ENCODE measurements at regions not wholly inside any gene's neighbourhood (a gene's known extent, or its start where the extent isn't known, plus 50 kb on each side); places are given as distances from the start of the nearest gene placed in this dataset.

DNA sequence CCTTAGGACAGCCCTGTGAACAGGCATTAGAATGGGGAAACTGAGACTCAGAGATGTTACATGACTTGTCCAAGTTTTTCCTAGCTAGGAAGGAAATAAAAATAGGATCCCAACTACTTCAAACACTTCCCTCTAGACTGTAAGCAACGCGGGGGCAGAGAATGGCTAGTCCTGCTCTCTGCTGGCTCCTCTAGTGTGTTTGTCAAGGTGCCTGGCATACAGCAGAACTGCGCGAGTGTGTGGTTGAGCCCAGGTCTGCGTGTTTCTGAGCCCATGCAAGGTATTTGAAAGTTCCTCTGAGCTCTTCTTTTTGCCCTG, 152.5 kb downstream of the MACROH2A1 start:
- H3K27me3 ChIP-seq (ENCODE audit: low read length), result no peaks in the 10 kb centered on the region
- H3K4me3 ChIP-seq (ENCODE audit: insufficient read depth, low read length, poor library complexity, severe bottlenecking), result no peak overlapping the region
- H3F3A ChIP-seq (ENCODE audit: insufficient read depth), result no peaks in the 10 kb centered on the region
- no peaks in the 10 kb centered on the region for H3K9me2 ChIP-seq (replicated peaks; ENCODE audit: insufficient read depth, low read length)
- no peaks in the 10 kb centered on the region for H3K79me2 ChIP-seq (ENCODE audit: insufficient read depth, low read length)
- no peaks in the 10 kb centered on the region for H3K9me3 ChIP-seq (ENCODE audit: insufficient read depth, low read length)
- H3K4me2 ChIP-seq (ENCODE audit: low read depth, low read length, poor library complexity, severe bottlenecking), result no peak overlapping the region
- H3K27ac ChIP-seq (ENCODE audit: low read depth, low read length), result no peak overlapping the region
- H3K9ac ChIP-seq (ENCODE audit: low read length), result no peak overlapping the region
- no peak for TF ChIP-seq EZH2phosphoT487 (conservative IDR thresholded peaks at IDR 0.05; ENCODE audit: low read length)
- TF ChIP-seq, protein P1, sequence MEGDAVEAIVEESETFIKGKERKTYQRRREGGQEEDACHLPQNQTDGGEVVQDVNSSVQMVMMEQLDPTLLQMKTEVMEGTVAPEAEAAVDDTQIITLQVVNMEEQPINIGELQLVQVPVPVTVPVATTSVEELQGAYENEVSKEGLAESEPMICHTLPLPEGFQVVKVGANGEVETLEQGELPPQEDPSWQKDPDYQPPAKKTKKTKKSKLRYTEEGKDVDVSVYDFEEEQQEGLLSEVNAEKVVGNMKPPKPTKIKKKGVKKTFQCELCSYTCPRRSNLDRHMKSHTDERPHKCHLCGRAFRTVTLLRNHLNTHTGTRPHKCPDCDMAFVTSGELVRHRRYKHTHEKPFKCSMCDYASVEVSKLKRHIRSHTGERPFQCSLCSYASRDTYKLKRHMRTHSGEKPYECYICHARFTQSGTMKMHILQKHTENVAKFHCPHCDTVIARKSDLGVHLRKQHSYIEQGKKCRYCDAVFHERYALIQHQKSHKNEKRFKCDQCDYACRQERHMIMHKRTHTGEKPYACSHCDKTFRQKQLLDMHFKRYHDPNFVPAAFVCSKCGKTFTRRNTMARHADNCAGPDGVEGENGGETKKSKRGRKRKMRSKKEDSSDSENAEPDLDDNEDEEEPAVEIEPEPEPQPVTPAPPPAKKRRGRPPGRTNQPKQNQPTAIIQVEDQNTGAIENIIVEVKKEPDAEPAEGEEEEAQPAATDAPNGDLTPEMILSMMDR (IDR thresholded peaks at IDR 0.05; ENCODE audit: insufficient read depth, low read length, poor library complexity, severe bottlenecking), result no peak
- H4K20me1 ChIP-seq (ENCODE audit: low read depth, low read length), result no peaks in the 10 kb centered on the region
- H2AFZ ChIP-seq (ENCODE audit: low read depth, low read length, severe bottlenecking), result no peak overlapping the region
- no peaks in the 10 kb centered on the region for H3K36me3 ChIP-seq (ENCODE audit: low read length)

GRCh38 chr5:135245521-135246499, 153.2 kb downstream of the MACROH2A1 start:
- no peaks in the 10 kb centered on the region for H3K9me3 ChIP-seq (ENCODE audit: insufficient read depth, low read length)
- no peaks in the 10 kb centered on the region for H3K79me2 ChIP-seq (ENCODE audit: insufficient read depth, low read length)
- TF ChIP-seq, protein P1 (IDR thresholded peaks at IDR 0.05; ENCODE audit: insufficient read depth, low read length, poor library complexity, severe bottlenecking), result no peak
- no peak for TF ChIP-seq EZH2phosphoT487 (conservative IDR thresholded peaks at IDR 0.05; ENCODE audit: low read length)
- H3K27me3 ChIP-seq (ENCODE audit: low read length), result no peaks in the 10 kb centered on the region
- no peak overlapping the region for H3K4me2 ChIP-seq (ENCODE audit: low read depth, low read length, poor library complexity, severe bottlenecking)
- no peaks in the 10 kb centered on the region for H3F3A ChIP-seq (ENCODE audit: insufficient read depth)
- H3K4me3 ChIP-seq (ENCODE audit: insufficient read depth, low read length, poor library complexity, severe bottlenecking), result no peak overlapping the region
- no peaks in the 10 kb centered on the region for H3K36me3 ChIP-seq (ENCODE audit: low read length)
- H3K9me2 ChIP-seq (replicated peaks; ENCODE audit: insufficient read depth, low read length), result no peaks in the 10 kb centered on the region
- no peak overlapping the region for H2AFZ ChIP-seq (ENCODE audit: low read depth, low read length, severe bottlenecking)
- H3K27ac ChIP-seq (ENCODE audit: low read depth, low read length), result no peak overlapping the region
- no peaks in the 10 kb centered on the region for H4K20me1 ChIP-seq (ENCODE audit: low read depth, low read length)
- no peak overlapping the region for H3K9ac ChIP-seq (ENCODE audit: low read length)

DNA sequence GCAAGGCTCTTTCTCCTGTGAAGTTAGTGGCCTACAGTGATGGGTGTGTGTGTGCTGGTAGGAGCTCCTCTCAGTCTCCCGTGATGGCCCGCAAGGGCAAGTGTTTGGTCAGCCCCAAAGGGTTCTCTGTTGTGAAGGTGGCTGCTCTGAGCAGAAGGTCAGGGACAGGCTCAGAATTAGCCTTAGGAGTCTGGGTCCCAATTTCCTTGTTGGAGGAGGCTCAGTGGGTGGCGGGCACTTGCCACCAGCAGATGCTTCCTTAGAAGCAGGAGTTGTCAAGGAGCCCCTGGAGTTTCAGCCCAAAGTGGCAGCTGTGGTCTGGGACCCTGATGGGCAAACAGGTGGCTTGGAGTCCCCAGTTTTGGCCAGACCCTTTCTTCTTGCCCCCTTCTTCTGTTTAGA, 154.4 kb downstream of the MACROH2A1 start:
- H3K9me2 ChIP-seq (replicated peaks; ENCODE audit: insufficient read depth, low read length), result no peaks in the 10 kb centered on the region
- no peaks in the 10 kb centered on the region for H3K79me2 ChIP-seq (ENCODE audit: insufficient read depth, low read length)
- H3K27ac ChIP-seq (ENCODE audit: low read depth, low read length), result no peak overlapping the region
- no peaks in the 10 kb centered on the region for H3K9me3 ChIP-seq (ENCODE audit: insufficient read depth, low read length)
- no peak for TF ChIP-seq EZH2phosphoT487 (conservative IDR thresholded peaks at IDR 0.05; ENCODE audit: low read length)
- TF ChIP-seq, protein P1 (IDR thresholded peaks at IDR 0.05; ENCODE audit: insufficient read depth, low read length, poor library complexity, severe bottlenecking), result no peak
- no peaks in the 10 kb centered on the region for H3K36me3 ChIP-seq (ENCODE audit: low read length)
- H3K4me3 ChIP-seq (ENCODE audit: insufficient read depth, low read length, poor library complexity, severe bottlenecking), result no peak overlapping the region
- H3K9ac ChIP-seq (ENCODE audit: low read length), result no peak overlapping the region
- no peaks in the 10 kb centered on the region for H4K20me1 ChIP-seq (ENCODE audit: low read depth, low read length)
- H3K4me2 ChIP-seq (ENCODE audit: low read depth, low read length, poor library complexity, severe bottlenecking), result no peak overlapping the region
- no peaks in the 10 kb centered on the region for H3K27me3 ChIP-seq (ENCODE audit: low read length)
- H3F3A ChIP-seq (ENCODE audit: insufficient read depth), result no peaks in the 10 kb centered on the region
- H2AFZ ChIP-seq (ENCODE audit: low read depth, low read length, severe bottlenecking), result no peak overlapping the region

Measured in SU-DHL-6 (cell line).